Left lung (tissue), 4 donors: ENCODE measurements at regions not wholly inside any gene's neighbourhood (a gene's known extent, or its start where the extent isn't known, plus 50 kb on each side); places are given as distances from the start of the nearest gene placed in this dataset.
"Not testable (repeated sequence)": the region's sequence is repeated elsewhere in the genome, so short reads cannot be mapped to it uniquely, and the experiment has no call there.

Experiments
- ATAC-seq: fragments of 200-7000 bp; cut with Tn5 transposase; one replicate; pipeline ENCODE4 v1.9.1; 2020; ENCODE audit warnings: moderate library complexity
- DNase-seq, 4 donors: peaks; one replicate each; pipeline ENCODE4 v3.0.0-alpha.2; 2013 to 2020
- H3K27ac ChIP-seq, 2 donors: fragments of 200-600 bp; sonication (generic) in 1 of 2; one replicate each; pipeline versions ENCODE4 v1.5.0 to v1.8.0; 2020 to 2021
- H3K27me3 ChIP-seq, 2 donors: fragments of 200-600 bp; sonication (generic) in 1 of 2; one replicate each; pipeline versions ENCODE4 v1.5.0 to v1.8.0; 2020 to 2021
- H3K36me3 ChIP-seq, 2 donors: fragments of 200-600 bp; sonication (generic) in 1 of 2; one replicate each; pipeline versions ENCODE4 v1.5.0 to v1.8.0; 2020 to 2021
- H3K4me1 ChIP-seq, 2 donors: fragments of 200-600 bp; one replicate each; pipeline ENCODE4 v1.8.0; 2021
- H3K4me3 ChIP-seq, 2 donors: fragments of 200-600 bp; sonication (generic) in 1 of 2; one replicate each; pipeline versions ENCODE4 v1.5.0 to v1.8.0; 2020 to 2021; ENCODE audit warnings: mild to moderate bottlenecking in 1 of 2
- H3K9me3 ChIP-seq, 2 donors: fragments of 200-600 bp; sonication (generic) in 1 of 2; one replicate each; pipeline versions ENCODE4 v1.5.0 to v1.8.0; 2020 to 2021
- intact Hi-C, 2 donors: fragments of 100-400 bp; cut with DNase I; formaldehyde crosslinking; loops; one replicate each; pipeline versions ENCODE4 v1.11.2 to v1.14.2; 2022
- TF ChIP-seq, protein P1 (sequence below), 2 donors: fragments of 200-600 bp; sonication (generic) in 1 of 2; IDR thresholded peaks; one replicate each; pipeline versions ENCODE4 v1.5.0 to v1.8.0; 2021; ENCODE audit warnings: antibody characterized with exemption in 2 of 2
- donor health status: DM: no; HTN: yes; CAD: no.
- donor health status: DM: no; HTN: no; CAD: no.

DNA sequence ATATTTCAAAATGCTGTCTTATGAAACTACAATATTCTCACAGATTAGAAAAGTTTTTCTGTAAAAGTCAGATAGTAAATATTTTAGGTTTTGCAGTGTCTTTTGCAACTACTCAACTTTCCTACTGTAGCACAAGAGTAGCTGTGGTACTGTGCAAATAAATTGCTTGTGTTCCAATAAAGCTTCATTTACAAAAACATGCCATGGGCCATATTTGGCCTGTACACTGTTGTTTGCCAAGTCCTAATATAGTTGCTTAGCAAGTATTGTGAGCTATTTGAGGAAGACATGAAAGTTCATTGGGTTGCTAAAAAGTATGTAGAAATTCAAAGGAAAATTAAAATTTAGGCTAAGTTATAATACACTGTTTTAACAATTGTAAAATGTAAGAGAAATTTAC, 80.0 kb downstream of the TFPI2 start:
- no peaks in the 10 kb centered on the region for H3K9me3 ChIP-seq
- no peak overlapping the region for H3K4me3 ChIP-seq
- ATAC-seq (no peak), DNase-seq (no peak)
- H3K4me1 ChIP-seq: no peaks in the 10 kb centered on the region
- H3K36me3 ChIP-seq: no peaks in the 10 kb centered on the region
- intact Hi-C loops: no loop called here
- TF ChIP-seq, protein P1, sequence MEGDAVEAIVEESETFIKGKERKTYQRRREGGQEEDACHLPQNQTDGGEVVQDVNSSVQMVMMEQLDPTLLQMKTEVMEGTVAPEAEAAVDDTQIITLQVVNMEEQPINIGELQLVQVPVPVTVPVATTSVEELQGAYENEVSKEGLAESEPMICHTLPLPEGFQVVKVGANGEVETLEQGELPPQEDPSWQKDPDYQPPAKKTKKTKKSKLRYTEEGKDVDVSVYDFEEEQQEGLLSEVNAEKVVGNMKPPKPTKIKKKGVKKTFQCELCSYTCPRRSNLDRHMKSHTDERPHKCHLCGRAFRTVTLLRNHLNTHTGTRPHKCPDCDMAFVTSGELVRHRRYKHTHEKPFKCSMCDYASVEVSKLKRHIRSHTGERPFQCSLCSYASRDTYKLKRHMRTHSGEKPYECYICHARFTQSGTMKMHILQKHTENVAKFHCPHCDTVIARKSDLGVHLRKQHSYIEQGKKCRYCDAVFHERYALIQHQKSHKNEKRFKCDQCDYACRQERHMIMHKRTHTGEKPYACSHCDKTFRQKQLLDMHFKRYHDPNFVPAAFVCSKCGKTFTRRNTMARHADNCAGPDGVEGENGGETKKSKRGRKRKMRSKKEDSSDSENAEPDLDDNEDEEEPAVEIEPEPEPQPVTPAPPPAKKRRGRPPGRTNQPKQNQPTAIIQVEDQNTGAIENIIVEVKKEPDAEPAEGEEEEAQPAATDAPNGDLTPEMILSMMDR (IDR thresholded peaks at IDR 0.05): no peak
- no peaks in the 10 kb centered on the region for H3K27me3 ChIP-seq
- no peak overlapping the region for H3K27ac ChIP-seq

DNA sequence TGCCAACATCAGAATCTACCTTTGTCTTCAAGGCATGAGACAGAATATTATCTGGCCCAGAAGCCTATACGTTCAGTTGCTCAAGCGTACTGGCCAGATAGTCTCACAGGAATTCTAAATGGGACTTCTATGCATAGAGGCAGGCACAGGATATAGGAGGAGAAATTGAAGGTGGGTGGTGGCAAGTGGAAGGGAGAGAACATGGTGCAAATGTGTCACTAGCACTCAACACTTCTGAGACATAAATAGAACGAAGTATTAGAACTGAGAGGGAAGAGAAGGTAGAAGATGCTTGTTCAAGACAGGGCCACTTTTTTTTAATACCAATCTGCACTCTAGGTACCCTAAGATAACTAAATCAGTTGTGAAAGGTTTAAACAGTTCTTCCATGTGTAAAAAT, 85.8 kb downstream of the TFPI2 start:
- Histone ChIP-seq H3K36me3 (no peaks in the 10 kb centered on the region), H3K9me3 (no peaks in the 10 kb centered on the region), H3K27ac (no peak overlapping the region), H3K4me1 (no peaks in the 10 kb centered on the region), H3K4me3 (no peak overlapping the region), H3K27me3 (no peaks in the 10 kb centered on the region)
- intact Hi-C loops: no loop called here
- ATAC-seq: no peak
- TF ChIP-seq, protein P1 (IDR thresholded peaks at IDR 0.05): no peak
- DNase-seq: no peak

DNA sequence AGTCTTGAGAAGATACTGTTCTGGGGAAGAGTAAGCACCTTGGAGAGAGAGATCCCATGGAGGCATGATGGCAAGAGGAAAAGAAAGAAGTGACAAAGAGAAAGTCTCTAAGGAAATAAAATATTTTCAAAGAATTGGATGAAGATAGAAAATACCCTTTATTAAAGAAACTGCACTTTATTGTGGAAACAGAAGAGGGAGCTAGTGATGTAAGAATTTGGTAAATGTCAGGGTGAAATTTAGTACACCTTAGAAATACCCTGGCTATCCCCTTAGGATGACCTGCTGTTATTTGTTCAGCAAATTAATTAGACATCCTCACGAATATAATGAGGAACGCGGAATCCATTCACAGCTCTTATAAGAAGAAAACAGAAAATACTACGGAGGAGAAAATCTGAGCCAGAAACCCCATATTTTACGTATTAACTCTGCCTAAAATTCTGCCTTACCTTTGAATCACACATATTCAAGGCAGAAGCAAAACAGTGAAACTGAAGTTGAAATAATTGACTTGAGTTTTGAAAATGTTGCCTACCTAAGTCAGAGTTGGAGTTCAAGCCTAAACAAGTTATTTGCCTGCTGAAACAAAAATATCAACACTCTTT, 90.7 kb downstream of the TFPI2 start:
- DNase-seq (peak in 1 of 4 donors; percentile 1), ATAC-seq (no peak)
- Histone ChIP-seq H3K27ac (no peak overlapping the region), H3K27me3 (no peaks in the 10 kb centered on the region), H3K9me3 (no peaks in the 10 kb centered on the region), H3K4me1 (no peaks in the 10 kb centered on the region), H3K36me3 (no peaks in the 10 kb centered on the region), H3K4me3 (no peak overlapping the region)
- TF ChIP-seq, protein P1 (IDR thresholded peaks at IDR 0.05): peak in 1 of 2 donors; percentile 10
- intact Hi-C loops: no loop called here

DNA sequence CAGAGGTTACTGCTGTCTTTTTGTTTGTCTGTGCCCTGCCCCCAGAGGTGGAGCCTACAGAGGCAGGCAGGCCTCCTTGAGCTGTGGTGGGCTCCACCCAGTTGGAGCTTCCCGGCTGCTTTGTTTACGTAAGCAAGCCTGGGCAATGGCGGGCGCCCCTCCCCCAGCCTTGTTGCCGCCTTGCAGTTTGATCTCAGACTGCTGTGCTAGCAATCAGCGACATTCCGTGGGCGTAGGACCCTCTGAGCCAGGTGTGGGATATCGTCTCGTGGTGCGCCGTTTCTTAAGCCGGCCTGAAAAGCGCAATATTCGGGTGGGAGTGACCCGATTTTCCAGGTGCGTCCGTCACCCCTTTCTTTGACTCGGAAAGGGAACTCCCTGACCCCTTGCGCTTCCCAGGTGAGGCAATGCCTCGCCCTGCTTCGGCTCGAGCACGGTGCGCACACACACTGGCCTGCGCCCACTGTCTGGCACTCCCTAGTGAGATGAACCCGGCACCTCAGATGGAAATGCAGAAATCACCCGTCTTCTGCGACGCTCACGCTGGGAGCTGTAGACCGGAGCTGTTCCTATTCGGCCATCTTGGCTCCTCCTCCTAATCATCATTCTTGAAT, 97.4 kb downstream of the TFPI2 start:
- H3K36me3 ChIP-seq, H3K27me3 ChIP-seq, ATAC-seq, intact Hi-C loops, H3K27ac ChIP-seq, H3K9me3 ChIP-seq, H3K4me1 ChIP-seq, H3K4me3 ChIP-seq, DNase-seq: not testable (repeated sequence)

DNA sequence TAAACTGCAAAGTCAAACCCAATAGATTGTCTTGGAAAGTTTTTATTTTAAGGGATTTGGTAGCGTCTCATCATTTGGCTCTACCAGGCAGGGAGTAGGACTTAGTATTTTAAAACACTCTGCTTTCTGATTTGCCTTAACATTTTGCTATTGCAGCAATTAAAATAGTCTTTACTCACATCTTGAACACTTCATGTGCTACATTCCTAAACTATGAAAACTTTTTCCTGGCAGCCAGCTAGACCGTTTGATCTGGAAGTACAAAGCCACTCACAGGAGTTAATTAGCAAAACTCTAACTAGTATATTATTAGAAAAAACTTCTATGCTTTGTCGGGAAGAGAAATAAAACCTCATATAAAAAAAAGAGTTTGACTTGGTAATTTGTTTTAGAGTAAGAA, 111.4 kb downstream of the TFPI2 start:
- Histone ChIP-seq H3K4me3 (no peak overlapping the region), H3K27me3 (no peaks in the 10 kb centered on the region), H3K36me3 (no peaks in the 10 kb centered on the region), H3K4me1 (no peaks in the 10 kb centered on the region), H3K9me3 (no peaks in the 10 kb centered on the region), H3K27ac (no peak overlapping the region)
- TF ChIP-seq, protein P1 (IDR thresholded peaks at IDR 0.05): no peak
- DNase-seq (no peak), ATAC-seq (no peak)
- intact Hi-C loops: no loop called here

DNA sequence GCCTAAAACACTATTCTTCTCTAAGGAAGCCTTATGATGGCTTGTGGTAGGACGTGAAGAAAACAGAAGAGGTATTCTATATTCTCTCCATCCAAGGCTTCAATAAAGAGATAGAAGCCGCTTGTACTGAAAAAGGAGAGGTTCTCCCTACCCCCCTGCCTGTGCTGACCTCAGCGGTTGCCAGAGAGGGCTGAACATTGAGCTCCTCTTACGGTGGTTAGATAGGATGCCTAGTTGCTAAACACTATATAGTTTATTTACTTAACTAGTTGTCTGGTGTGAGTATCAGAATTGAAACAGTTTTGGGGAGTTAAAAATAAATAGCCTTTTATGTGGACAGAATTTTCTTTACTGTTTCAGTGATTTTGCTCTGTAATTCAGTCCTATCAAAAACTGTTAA, 112.2 kb downstream of the TFPI2 start:
- intact Hi-C loops: no loop called here
- Histone ChIP-seq H3K36me3 (no peaks in the 10 kb centered on the region), H3K27me3 (no peaks in the 10 kb centered on the region), H3K4me3 (no peak overlapping the region), H3K4me1 (no peaks in the 10 kb centered on the region), H3K27ac (no peak overlapping the region), H3K9me3 (no peaks in the 10 kb centered on the region)
- ATAC-seq (no peak), DNase-seq (peak in 1 of 4 donors; percentile 19)
- TF ChIP-seq, protein P1 (IDR thresholded peaks at IDR 0.05): no peak
